NB4 (cell line): ENCODE measurements at regions not wholly inside any gene's neighbourhood (a gene's known extent, or its start where the extent isn't known, plus 50 kb on each side); places are given as distances from the start of the nearest gene placed in this dataset.

Experiments used
- POLR2A ChIP-seq: IDR thresholded peaks from 2 replicates; pipeline ENCODE4 v1.6.1; 2011; ENCODE audit warnings: mild to moderate bottlenecking; ENCODE audit not compliant: insufficient read length; ENCODE audit errors: extremely low read depth
- TF ChIP-seq, protein P1 (sequence below): IDR thresholded peaks from 2 replicates; pipeline ENCODE4 v1.6.1; 2011; ENCODE audit warnings: low read depth, low read length
- TF ChIP-seq, protein P2 (sequence below): IDR thresholded peaks from one replicate; pipeline ENCODE4 v1.5.1; 2012; ENCODE audit warnings: low read depth, low read length

- TF ChIP-seq POLR2A = no peak
- TF ChIP-seq, protein P1, sequence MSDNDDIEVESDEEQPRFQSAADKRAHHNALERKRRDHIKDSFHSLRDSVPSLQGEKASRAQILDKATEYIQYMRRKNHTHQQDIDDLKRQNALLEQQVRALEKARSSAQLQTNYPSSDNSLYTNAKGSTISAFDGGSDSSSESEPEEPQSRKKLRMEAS = no peak
- TF ChIP-seq, protein P2, sequence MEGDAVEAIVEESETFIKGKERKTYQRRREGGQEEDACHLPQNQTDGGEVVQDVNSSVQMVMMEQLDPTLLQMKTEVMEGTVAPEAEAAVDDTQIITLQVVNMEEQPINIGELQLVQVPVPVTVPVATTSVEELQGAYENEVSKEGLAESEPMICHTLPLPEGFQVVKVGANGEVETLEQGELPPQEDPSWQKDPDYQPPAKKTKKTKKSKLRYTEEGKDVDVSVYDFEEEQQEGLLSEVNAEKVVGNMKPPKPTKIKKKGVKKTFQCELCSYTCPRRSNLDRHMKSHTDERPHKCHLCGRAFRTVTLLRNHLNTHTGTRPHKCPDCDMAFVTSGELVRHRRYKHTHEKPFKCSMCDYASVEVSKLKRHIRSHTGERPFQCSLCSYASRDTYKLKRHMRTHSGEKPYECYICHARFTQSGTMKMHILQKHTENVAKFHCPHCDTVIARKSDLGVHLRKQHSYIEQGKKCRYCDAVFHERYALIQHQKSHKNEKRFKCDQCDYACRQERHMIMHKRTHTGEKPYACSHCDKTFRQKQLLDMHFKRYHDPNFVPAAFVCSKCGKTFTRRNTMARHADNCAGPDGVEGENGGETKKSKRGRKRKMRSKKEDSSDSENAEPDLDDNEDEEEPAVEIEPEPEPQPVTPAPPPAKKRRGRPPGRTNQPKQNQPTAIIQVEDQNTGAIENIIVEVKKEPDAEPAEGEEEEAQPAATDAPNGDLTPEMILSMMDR = no peak
Observed at GRCh38 chr6:97473979-97474378, 191.0 kb upstream of the MMS22L start.
